Epithelial cell of esophagus (primary cell): ENCODE measurements at regions not wholly inside any gene's neighbourhood (a gene's known extent, or its start where the extent isn't known, plus 50 kb on each side); places are given as distances from the start of the nearest gene placed in this dataset.

Experiments
- DNase-seq: peaks from one replicate; pipeline ENCODE4 v3.0.0; 2010; ENCODE audit warnings: low read depth
- H3K4me3 ChIP-seq: 2 replicates; pipeline ENCODE4 v1.5.1; 2011; ENCODE audit warnings: mild to moderate bottlenecking, low read length, control low read depth
- TF ChIP-seq, protein P1 (sequence below): IDR thresholded peaks from 2 replicates; pipeline ENCODE4 v1.5.1; 2011; ENCODE audit warnings: low read depth, mild to moderate bottlenecking, low read length, control low read depth, inconsistent platforms; ENCODE audit not compliant: insufficient read depth; ENCODE audit errors: missing control alignments

- H3K4me3 ChIP-seq: no peak overlapping the region
- TF ChIP-seq, protein P1, sequence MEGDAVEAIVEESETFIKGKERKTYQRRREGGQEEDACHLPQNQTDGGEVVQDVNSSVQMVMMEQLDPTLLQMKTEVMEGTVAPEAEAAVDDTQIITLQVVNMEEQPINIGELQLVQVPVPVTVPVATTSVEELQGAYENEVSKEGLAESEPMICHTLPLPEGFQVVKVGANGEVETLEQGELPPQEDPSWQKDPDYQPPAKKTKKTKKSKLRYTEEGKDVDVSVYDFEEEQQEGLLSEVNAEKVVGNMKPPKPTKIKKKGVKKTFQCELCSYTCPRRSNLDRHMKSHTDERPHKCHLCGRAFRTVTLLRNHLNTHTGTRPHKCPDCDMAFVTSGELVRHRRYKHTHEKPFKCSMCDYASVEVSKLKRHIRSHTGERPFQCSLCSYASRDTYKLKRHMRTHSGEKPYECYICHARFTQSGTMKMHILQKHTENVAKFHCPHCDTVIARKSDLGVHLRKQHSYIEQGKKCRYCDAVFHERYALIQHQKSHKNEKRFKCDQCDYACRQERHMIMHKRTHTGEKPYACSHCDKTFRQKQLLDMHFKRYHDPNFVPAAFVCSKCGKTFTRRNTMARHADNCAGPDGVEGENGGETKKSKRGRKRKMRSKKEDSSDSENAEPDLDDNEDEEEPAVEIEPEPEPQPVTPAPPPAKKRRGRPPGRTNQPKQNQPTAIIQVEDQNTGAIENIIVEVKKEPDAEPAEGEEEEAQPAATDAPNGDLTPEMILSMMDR: no peak
- DNase-seq: no peak
Observed at GRCh38 chr6:76275746-76276145, 203.3 kb upstream of the IMPG1 start.

- TF ChIP-seq, protein P1: no peak
- H3K4me3 ChIP-seq: no peak overlapping the region
- peak; percentile 50 for DNase-seq
Observed at GRCh38 chr6:76264468-76264867, 192.0 kb upstream of the IMPG1 start.

DNA sequence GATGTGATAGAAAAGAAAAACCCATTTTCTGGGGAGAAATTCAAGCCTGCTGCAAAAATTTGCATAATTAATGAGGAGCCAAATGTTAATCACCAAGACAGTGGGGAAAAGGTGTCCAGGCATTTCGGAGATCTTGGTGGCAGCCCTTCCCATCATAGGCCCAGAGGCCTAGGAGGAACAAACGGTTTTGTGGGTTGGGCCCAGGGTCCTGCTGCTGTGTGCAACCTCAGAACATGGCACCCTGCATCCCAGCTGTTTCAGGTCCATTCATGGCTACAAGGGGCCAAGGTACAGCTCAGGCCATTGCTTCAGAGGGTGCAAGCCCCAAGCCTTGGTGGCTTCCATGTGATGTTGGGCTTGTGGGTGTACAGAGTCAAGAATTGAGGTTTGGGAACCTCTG lies 189.8 kb upstream of the IMPG1 start:
- DNase-seq: no peak
- TF ChIP-seq, protein P1: no peak
- no peak overlapping the region for H3K4me3 ChIP-seq

DNA sequence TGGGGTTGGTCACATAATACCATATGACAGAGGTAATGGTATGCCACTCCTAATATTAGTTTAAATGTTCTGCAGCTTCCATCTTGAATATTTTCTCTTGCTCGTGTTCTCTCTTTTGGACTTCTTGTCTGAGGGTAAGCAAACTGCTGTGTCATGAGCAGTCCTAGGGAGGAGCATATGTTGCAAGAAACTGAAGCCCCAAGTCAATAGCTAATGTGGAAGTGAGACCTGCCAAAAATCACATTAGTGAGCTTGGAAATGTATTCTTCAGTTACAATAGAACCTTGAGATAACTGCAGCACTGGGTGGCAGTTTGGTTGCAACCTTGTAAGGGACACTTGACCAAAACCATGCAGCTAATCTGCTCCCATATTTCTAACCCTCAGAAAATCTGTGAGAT lies 178.2 kb upstream of the IMPG1 start:
- H3K4me3 ChIP-seq: no peak overlapping the region
- TF ChIP-seq, protein P1: no peak
- DNase-seq: no peak

- no peak for DNase-seq
- no peak overlapping the region for H3K4me3 ChIP-seq
- TF ChIP-seq, protein P1: no peak
Observed at GRCh38 chr6:76247527-76247926, 175.1 kb upstream of the IMPG1 start.

- TF ChIP-seq, protein P1: no peak
Observed at GRCh38 chr6:76240092-76240491, 167.6 kb upstream of the IMPG1 start.

GRCh38 chr6:76230711-76231110 lies 158.2 kb upstream of the IMPG1 start:
- no peak overlapping the region for H3K4me3 ChIP-seq
- TF ChIP-seq, protein P1: no peak
- peak; percentile 44 for DNase-seq

More at GRCh38 chr6:76240092-76240491, 167.6 kb upstream of the IMPG1 start:
- H3K4me3 ChIP-seq: no peak overlapping the region
- DNase-seq: no peak
